Adrenal gland (tissue), 9 donors: ENCODE measurements at regions not wholly inside any gene's neighbourhood (a gene's known extent, or its start where the extent isn't known, plus 50 kb on each side); places are given as distances from the start of the nearest gene placed in this dataset.

ENCODE experiments used
- DNase-seq, 7 donors: peaks; one replicate each; pipeline ENCODE4 v3.0.0-alpha.2; 2019 to 2020
- H3K27ac ChIP-seq, 5 donors: fragments of 200-600 bp; sonication (generic) in 4 of 5; 1 replicate in 3 of 5; 2 replicates in 2 of 5; pipeline versions ENCODE4 v1.5.1 to v1.8.0; 2016 to 2020; ENCODE audit warnings: mild to moderate bottlenecking in 1 of 5
- H3K27me3 ChIP-seq: fragments of 200-600 bp; 2 replicates; pipeline ENCODE4 v1.8.0; 2021
- H3K36me3 ChIP-seq, 2 donors: fragments of 200-600 bp; replicated peaks in 1 of 2; 1 replicate in 1 of 2; 2 replicates in 1 of 2; pipeline versions ENCODE4 v1.5.1 to v1.8.0; 2018 to 2022
- H3K4me1 ChIP-seq, 2 donors: fragments of 200-600 bp; replicated peaks in 1 of 2; 1 replicate in 1 of 2; 2 replicates in 1 of 2; pipeline versions ENCODE4 v1.5.1 to v1.8.0; 2018 to 2021
- H3K4me3 ChIP-seq, 4 donors: fragments of 200-600 bp; sonication (generic) in 3 of 4; one replicate each; pipeline ENCODE4 v1.5.1; 2016 to 2018
- H3K9me3 ChIP-seq, 3 donors: fragments of 200-600 bp; sonication (generic) in 1 of 3; replicated peaks in 1 of 3; 1 replicate in 2 of 3; 2 replicates in 1 of 3; pipeline versions ENCODE4 v1.5.1 to v1.8.0; 2016 to 2021
- POLR2A ChIP-seq, 2 donors: fragments of 450-650 bp; IDR thresholded peaks; one replicate each; pipeline ENCODE4 v1.6.1; 2017; ENCODE audit warnings: antibody characterized with exemption in 2 of 2, mild to moderate bottlenecking in 2 of 2, moderate library complexity in 1 of 2
- WGBS, 4 donors: extraction: QIAGEN DNeasy Blood & Tissue Kit in 2 of 4; methylation state at CpG; one replicate each; pipeline versions ENCODE4 v1.1.5 to v1.1.7; 2013 to 2017; 5-methylcytosine and 5-hydroxymethylcytosine counted together
- intact Hi-C, 2 donors: fragments of 100-400 bp; cut with DNase I; formaldehyde crosslinking; loops; one replicate each; pipeline versions ENCODE4 v1.14.1 to v1.15.0; 2022 to 2023
- TF ChIP-seq, protein P1 (sequence below), 6 experiments: fragments of 450-650 bp in 4 of 6; fragments of 200-600 bp in 2 of 6; sonication (generic) in 1 of 6; IDR thresholded peaks; 1 replicate in 5 of 6; 2 replicates in 1 of 6; pipeline versions ENCODE4 v1.5.1 to v1.8.0; 2016 to 2021; ENCODE audit warnings: antibody characterized with exemption in 6 of 6, mild to moderate bottlenecking in 2 of 6, moderate library complexity in 1 of 6
- donor health status: healthy with polysubstance abuse.
- donor health status: Bipolar disorder and iron deficiency.
- donor health status: DM: yes; HTN: yes; CAD: no.
- donor health status: DM: no; HTN: no; CAD: no.
- donor health status: DM: no; HTN: no; CAD: no.

GRCh38 chr2:173676647-173677046 is 288.5 kb downstream of the SP3 start:
- TF ChIP-seq, protein P1, sequence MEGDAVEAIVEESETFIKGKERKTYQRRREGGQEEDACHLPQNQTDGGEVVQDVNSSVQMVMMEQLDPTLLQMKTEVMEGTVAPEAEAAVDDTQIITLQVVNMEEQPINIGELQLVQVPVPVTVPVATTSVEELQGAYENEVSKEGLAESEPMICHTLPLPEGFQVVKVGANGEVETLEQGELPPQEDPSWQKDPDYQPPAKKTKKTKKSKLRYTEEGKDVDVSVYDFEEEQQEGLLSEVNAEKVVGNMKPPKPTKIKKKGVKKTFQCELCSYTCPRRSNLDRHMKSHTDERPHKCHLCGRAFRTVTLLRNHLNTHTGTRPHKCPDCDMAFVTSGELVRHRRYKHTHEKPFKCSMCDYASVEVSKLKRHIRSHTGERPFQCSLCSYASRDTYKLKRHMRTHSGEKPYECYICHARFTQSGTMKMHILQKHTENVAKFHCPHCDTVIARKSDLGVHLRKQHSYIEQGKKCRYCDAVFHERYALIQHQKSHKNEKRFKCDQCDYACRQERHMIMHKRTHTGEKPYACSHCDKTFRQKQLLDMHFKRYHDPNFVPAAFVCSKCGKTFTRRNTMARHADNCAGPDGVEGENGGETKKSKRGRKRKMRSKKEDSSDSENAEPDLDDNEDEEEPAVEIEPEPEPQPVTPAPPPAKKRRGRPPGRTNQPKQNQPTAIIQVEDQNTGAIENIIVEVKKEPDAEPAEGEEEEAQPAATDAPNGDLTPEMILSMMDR (IDR thresholded peaks at IDR 0.05) = no peak
- no peak for TF ChIP-seq POLR2A (IDR thresholded peaks at IDR 0.05)
- intact Hi-C loops = no loop called here
- Histone ChIP-seq H3K27ac (no peak overlapping the region), H3K4me3 (no peak overlapping the region), H3K4me1 (no peaks in the 10 kb centered on the region), H3K36me3 (no peaks in the 10 kb centered on the region), H3K9me3 (no peaks in the 10 kb centered on the region), H3K27me3 (no peaks in the 10 kb centered on the region)
- no peak for DNase-seq
- WGBS, 4 donors = 59 to 76% (median 65%) methylated on average over 1 of the region's 1 CpG

DNA sequence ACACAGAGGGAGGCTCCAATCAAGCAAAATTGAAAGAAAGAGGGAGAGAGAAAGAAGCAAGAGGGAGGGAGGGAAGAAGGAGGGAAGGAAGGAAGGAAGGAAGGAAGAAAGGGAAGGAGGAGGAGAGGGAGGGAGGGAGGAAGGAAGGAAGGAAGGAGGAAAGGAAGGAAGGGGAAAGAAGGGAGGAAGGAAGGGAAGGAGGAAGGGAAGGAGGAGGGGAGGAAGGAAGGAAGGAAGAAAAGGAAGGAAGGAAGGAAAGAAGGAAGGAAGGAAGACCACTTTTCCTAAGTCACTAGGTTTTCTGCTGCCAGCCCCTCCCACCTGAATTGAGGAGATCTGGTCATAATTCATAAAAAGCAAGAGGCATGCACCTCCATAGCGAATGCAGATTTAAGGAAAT is 287.0 kb downstream of the SP3 start:
- Histone ChIP-seq H3K9me3 (no peaks in the 10 kb centered on the region), H3K27ac (no peak overlapping the region), H3K4me1 (no peaks in the 10 kb centered on the region), H3K27me3 (no peaks in the 10 kb centered on the region), H3K4me3 (no peak overlapping the region), H3K36me3 (no peaks in the 10 kb centered on the region)
- no peak for DNase-seq
- intact Hi-C loops = no loop called here
- WGBS, 4 donors = 50 to 67% (median 60%) methylated on average over 1 of the region's 1 CpG
- TF ChIP-seq, protein P1 (IDR thresholded peaks at IDR 0.05) = no peak
- no peak for TF ChIP-seq POLR2A (IDR thresholded peaks at IDR 0.05)

DNA sequence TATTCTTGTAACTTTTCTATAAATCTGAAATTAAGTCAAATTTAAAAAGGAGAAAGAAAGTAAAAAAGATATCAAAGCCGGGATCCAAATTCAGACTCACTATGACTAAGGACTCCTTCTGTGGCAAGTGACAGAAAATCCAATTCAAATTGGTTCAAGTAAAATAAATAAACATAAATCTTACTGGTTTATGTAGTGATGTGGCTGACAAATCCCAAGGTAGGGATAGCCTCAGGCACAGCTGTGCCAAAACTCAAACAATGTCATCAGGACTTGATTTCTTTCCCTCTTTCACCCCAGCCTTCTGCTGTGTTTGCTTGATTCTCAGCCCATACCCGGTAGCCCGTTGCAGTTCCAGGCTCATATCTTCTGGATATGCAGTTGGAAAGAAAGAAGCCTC is 284.6 kb downstream of the SP3 start:
- H3K9me3 ChIP-seq = no peaks in the 10 kb centered on the region
- intact Hi-C loops = no loop called here
- H3K27ac ChIP-seq = no peak overlapping the region
- no peaks in the 10 kb centered on the region for H3K27me3 ChIP-seq
- H3K36me3 ChIP-seq = no peaks in the 10 kb centered on the region
- DNase-seq = no peak
- 69 to 83% (median 73%) methylated on average over 3 of the region's 3 CpGs for WGBS, 4 donors
- no peaks in the 10 kb centered on the region for H3K4me1 ChIP-seq
- TF ChIP-seq POLR2A (IDR thresholded peaks at IDR 0.05) = no peak
- TF ChIP-seq, protein P1 (IDR thresholded peaks at IDR 0.05) = no peak
- no peak overlapping the region for H3K4me3 ChIP-seq

- no peak for TF ChIP-seq POLR2A (IDR thresholded peaks at IDR 0.05)
- TF ChIP-seq, protein P1 (IDR thresholded peaks at IDR 0.05) = no peak
- no peak overlapping the region for H3K4me3 ChIP-seq
- H3K27me3 ChIP-seq = no peaks in the 10 kb centered on the region
- H3K9me3 ChIP-seq = no peaks in the 10 kb centered on the region
- no peaks in the 10 kb centered on the region for H3K4me1 ChIP-seq
- no peak overlapping the region for H3K27ac ChIP-seq
- intact Hi-C loops = no loop called here
- no peaks in the 10 kb centered on the region for H3K36me3 ChIP-seq
- no peak for DNase-seq
- 80 to 88% (median 84%) methylated on average over 4 of the region's 4 CpGs for WGBS, 4 donors
Measured at GRCh38 chr2:173681881-173682650, 283.1 kb downstream of the SP3 start.
